H1 (cell line): ENCODE measurements at regions not wholly inside any gene's neighbourhood (a gene's known extent, or its start where the extent isn't known, plus 50 kb on each side); places are given as distances from the start of the nearest gene placed in this dataset.

ENCODE experiments used
- CTCF ChIA-PET: fragments of 300-600 bp; sonication (Branson Sonifier 250); formaldehyde crosslinking; loops from one replicate; lab custom pipeline; 2021; ENCODE audit not compliant: partially characterized antibody; lab: Charles Lee
- POLR2A ChIA-PET: fragments of 300-600 bp; sonication (Branson Sonifier 250); formaldehyde crosslinking; loops from one replicate; lab custom pipeline; 2021; ENCODE audit warnings: inconsistent platforms; ENCODE audit not compliant: partially characterized antibody; lab: Charles Lee
- DNase-seq, 2 experiments: peaks; one replicate each; pipeline versions ENCODE4 v3.0.0 to v3.0.0-alpha.2; 2010 to 2022; ENCODE audit warnings: low spot score in 2 of 2, low read depth in 1 of 2, mixed read lengths in 1 of 2
- FAIRE-seq: peaks from 2 replicates; lab custom pipeline; 2011; peaks lifted over from hg19 to GRCh38; lab: Jason Lieb, UNC
- H2AFZ ChIP-seq: 2 replicates; pipeline ENCODE4 v1.8.1; 2012; ENCODE audit warnings: low read length, inconsistent platforms
- H2AK5ac ChIP-seq: 2 replicates; pipeline ENCODE4 v1.6.1; 2013; ENCODE audit warnings: low read depth, low read length
- H2BK120ac ChIP-seq: replicated peaks from 2 replicates; pipeline ENCODE3; 2013; ENCODE audit warnings: low read depth, low read length, inconsistent platforms
- H2BK12ac ChIP-seq: 2 replicates; pipeline ENCODE4 v1.6.1; 2013; ENCODE audit warnings: low read depth, low read length
- H2BK15ac ChIP-seq: 2 replicates; pipeline ENCODE4 v1.6.1; 2013; ENCODE audit warnings: low read length
- H2BK20ac ChIP-seq: 2 replicates; pipeline ENCODE4 v1.6.1; 2013; ENCODE audit warnings: low read length
- H2BK5ac ChIP-seq: 2 replicates; pipeline ENCODE4 v1.6.1; 2013; ENCODE audit warnings: low read depth, low read length
- H3K14ac ChIP-seq: 2 replicates; pipeline ENCODE4 v1.6.1; 2013; ENCODE audit warnings: inconsistent platforms; ENCODE audit not compliant: insufficient read length
- H3K18ac ChIP-seq: 2 replicates; pipeline ENCODE4 v1.6.1; 2013; ENCODE audit warnings: low read length; ENCODE audit errors: extremely low read depth
- H3K23ac ChIP-seq: 2 replicates; pipeline ENCODE4 v1.6.1; 2013; ENCODE audit warnings: inconsistent platforms; ENCODE audit not compliant: insufficient read length
- H3K23me2 ChIP-seq: 2 replicates; pipeline ENCODE4 v1.6.1; 2013; ENCODE audit warnings: low read depth, low read length
- H3K27ac ChIP-seq: 2 replicates; pipeline ENCODE4 v1.6.1; 2011; ENCODE audit warnings: low read depth, low read length, inconsistent platforms
- H3K27me3 ChIP-seq, 4 experiments: replicated peaks in 1 of 4; 1 replicate in 1 of 4; 2 replicates in 3 of 4; pipeline versions ENCODE4 v1.6.1 to v1.8.1; 2011 to 2013; ENCODE audit warnings: low read length in 3 of 4, mild to moderate bottlenecking in 3 of 4, inconsistent platforms in 2 of 4, mixed read lengths in 2 of 4, moderate library complexity in 1 of 4; ENCODE audit not compliant: control insufficient read depth in 3 of 4, insufficient read depth in 3 of 4; ENCODE audit errors: extremely low read depth in 1 of 4
- H3K36me3 ChIP-seq, 4 experiments: 2 replicates each; pipeline versions ENCODE4 v1.6.1 to v1.8.1; 2011 to 2013; ENCODE audit warnings: mild to moderate bottlenecking in 4 of 4, low read length in 3 of 4, moderate library complexity in 2 of 4, control low read depth in 1 of 4, inconsistent platforms in 1 of 4; ENCODE audit not compliant: insufficient read depth in 4 of 4, control insufficient read depth in 2 of 4
- H3K4ac ChIP-seq: replicated peaks from 2 replicates; pipeline ENCODE3; 2013; ENCODE audit warnings: low read length, low read depth, mixed read lengths, inconsistent platforms; ENCODE audit not compliant: insufficient read length
- H3K4me1 ChIP-seq, 4 experiments: replicated peaks in 1 of 4; 1 replicate in 1 of 4; 2 replicates in 3 of 4; pipeline versions ENCODE4 v1.6.1 to v1.8.1; 2011 to 2013; ENCODE audit warnings: low read length in 3 of 4, inconsistent platforms in 2 of 4, mixed read lengths in 1 of 4; ENCODE audit not compliant: insufficient read depth in 4 of 4, control insufficient read depth in 3 of 4
- H3K4me2 ChIP-seq, 2 experiments: 2 replicates each; pipeline versions ENCODE4 v1.6.1 to v1.8.1; 2011 to 2013; ENCODE audit warnings: low read depth in 2 of 2, low read length in 2 of 2, control low read depth in 1 of 2, inconsistent platforms in 1 of 2, mild to moderate bottlenecking in 1 of 2; ENCODE audit not compliant: insufficient read depth in 1 of 2
- H3K4me3 ChIP-seq, 4 experiments: fragments of 200-600, 300-600 bp in 1 of 4; sonication (generic), shearing (Covaris generic), sonication (Bioruptor Twin) in 1 of 4; 2 replicates each; pipeline versions ENCODE4 v1.5.1 to v1.8.1; 2011 to 2016; ENCODE audit warnings: low read length in 4 of 4, low read depth in 3 of 4, control low read depth in 2 of 4, inconsistent platforms in 2 of 4, mild to moderate bottlenecking in 2 of 4, mixed read lengths in 1 of 4, moderate library complexity in 1 of 4; ENCODE audit not compliant: insufficient read depth in 2 of 4; ENCODE audit errors: extremely low read depth in 1 of 4
- H3K56ac ChIP-seq: replicated peaks from 2 replicates; pipeline ENCODE3; 2013; ENCODE audit warnings: low read depth, mild to moderate bottlenecking, mixed read lengths, low read length, inconsistent platforms; ENCODE audit not compliant: insufficient read length
- H3K79me1 ChIP-seq: 2 replicates; pipeline ENCODE4 v1.6.1; 2013; ENCODE audit warnings: low read depth, low read length, control low read depth
- H3K79me2 ChIP-seq, 2 experiments: 2 replicates each; pipeline versions ENCODE4 v1.6.1 to v1.8.1; 2012 to 2013; ENCODE audit warnings: low read length in 2 of 2, mild to moderate bottlenecking in 2 of 2, inconsistent platforms in 1 of 2; ENCODE audit not compliant: insufficient read depth in 2 of 2, control insufficient read depth in 1 of 2
- H3K9ac ChIP-seq, 4 experiments: replicated peaks in 1 of 4; 1 replicate in 1 of 4; 2 replicates in 3 of 4; pipeline versions ENCODE4 v1.6.1 to v1.8.1; 2011 to 2013; ENCODE audit warnings: low read depth in 3 of 4, low read length in 3 of 4, control low read depth in 2 of 4, mild to moderate bottlenecking in 2 of 4, moderate library complexity in 2 of 4, inconsistent platforms in 1 of 4; ENCODE audit errors: extremely low read depth in 1 of 4
- H3K9me3 ChIP-seq, 2 experiments: 2 replicates each; pipeline versions ENCODE4 v1.6.1 to v1.8.1; 2012 to 2013; ENCODE audit warnings: mild to moderate bottlenecking in 2 of 2, moderate library complexity in 2 of 2, control low read depth in 1 of 2, inconsistent platforms in 1 of 2, low read depth in 1 of 2, low read length in 1 of 2, mixed read lengths in 1 of 2; ENCODE audit not compliant: insufficient read depth in 2 of 2
- H4K20me1 ChIP-seq, 2 experiments: replicated peaks in 1 of 2; 2 replicates each; pipeline versions ENCODE3 to v1.8.1; 2011 to 2013; ENCODE audit warnings: inconsistent platforms in 2 of 2, low read length in 2 of 2, mild to moderate bottlenecking in 1 of 2; ENCODE audit not compliant: insufficient read depth in 2 of 2, control insufficient read depth in 1 of 2
- H4K5ac ChIP-seq: 2 replicates; pipeline ENCODE4 v1.6.1; 2013; ENCODE audit warnings: low read length, low read depth, mixed read lengths, inconsistent platforms; ENCODE audit not compliant: insufficient read length
- H4K8ac ChIP-seq: 2 replicates; pipeline ENCODE4 v1.8.0; 2013; ENCODE audit warnings: mild to moderate bottlenecking, moderate library complexity, low read length, inconsistent platforms; ENCODE audit not compliant: insufficient read depth; ENCODE audit errors: extremely low read depth
- H4K91ac ChIP-seq: replicated peaks from 2 replicates; pipeline ENCODE3; 2013; ENCODE audit warnings: low read length, mixed read lengths, inconsistent platforms; ENCODE audit not compliant: insufficient read length
- BACH1 ChIP-seq: IDR thresholded peaks from 2 replicates; pipeline ENCODE4 v1.6.1; 2012; ENCODE audit warnings: low read length, improper control_type of control experiment
- BRCA1 ChIP-seq: IDR thresholded peaks from 2 replicates; pipeline ENCODE4 v1.6.1; 2012; ENCODE audit warnings: low read depth, low read length, improper control_type of control experiment
- CBX5 ChIP-seq: fragments of 300-800, 300-1000 bp; sonication (generic); IDR thresholded peaks from 2 replicates; pipeline ENCODE4 v1.7.1; 2016; ENCODE audit warnings: antibody characterized with exemption, low read length, low read depth
- CBX8 ChIP-seq: fragments of 300-800, 300-1000 bp; sonication (generic); IDR thresholded peaks from 2 replicates; pipeline ENCODE4 v1.7.1; 2016; ENCODE audit warnings: low read depth, low read length, borderline replicate concordance
- CHD2 ChIP-seq: IDR thresholded peaks from 2 replicates; pipeline ENCODE4 v1.6.1; 2012; ENCODE audit warnings: low read length, improper control_type of control experiment
- EGR1 ChIP-seq: IDR thresholded peaks from 2 replicates; pipeline ENCODE4 v1.6.1; 2011; ENCODE audit warnings: low read depth, low read length, borderline replicate concordance
- GTF2F1 ChIP-seq: IDR thresholded peaks from 2 replicates; pipeline ENCODE4 v1.6.1; 2012; ENCODE audit warnings: low read depth, low read length, improper control_type of control experiment, borderline replicate concordance
- HDAC6 ChIP-seq: IDR thresholded peaks from one replicate; pipeline ENCODE4 v1.7.1; 2012; ENCODE audit warnings: low read depth, mild to moderate bottlenecking, inconsistent platforms, low read length, moderate library complexity
- KDM5A ChIP-seq: fragments of 200-600 bp; IDR thresholded peaks from 2 replicates; pipeline ENCODE4 v1.7.1; 2012; ENCODE audit warnings: mild to moderate bottlenecking, low read length, inconsistent platforms, mixed read lengths
- RBBP5 ChIP-seq: IDR thresholded peaks from 2 replicates; pipeline ENCODE4 v1.7.1; 2012; ENCODE audit warnings: low read depth, mild to moderate bottlenecking, inconsistent platforms, low read length, moderate library complexity, borderline replicate concordance
- SP1 ChIP-seq: IDR thresholded peaks from 2 replicates; pipeline ENCODE4 v1.6.1; 2011; ENCODE audit warnings: low read depth, low read length
- SP2 ChIP-seq: IDR thresholded peaks from 2 replicates; pipeline ENCODE4 v1.6.1; 2012; ENCODE audit warnings: mild to moderate bottlenecking, low read length, inconsistent platforms
- TAF1 ChIP-seq: IDR thresholded peaks from 2 replicates; pipeline ENCODE4 v1.6.1; 2011; ENCODE audit warnings: mild to moderate bottlenecking, low read depth, low read length
- TBP ChIP-seq: IDR thresholded peaks from 2 replicates; pipeline ENCODE4 v1.6.1; 2011; ENCODE audit warnings: low read depth, low read length, improper control_type of control experiment
- TF ChIP-seq, protein P1 (sequence below): IDR thresholded peaks from 2 replicates; pipeline ENCODE4 v1.6.1; 2011; ENCODE audit warnings: low read length, improper control_type of control experiment

DNA sequence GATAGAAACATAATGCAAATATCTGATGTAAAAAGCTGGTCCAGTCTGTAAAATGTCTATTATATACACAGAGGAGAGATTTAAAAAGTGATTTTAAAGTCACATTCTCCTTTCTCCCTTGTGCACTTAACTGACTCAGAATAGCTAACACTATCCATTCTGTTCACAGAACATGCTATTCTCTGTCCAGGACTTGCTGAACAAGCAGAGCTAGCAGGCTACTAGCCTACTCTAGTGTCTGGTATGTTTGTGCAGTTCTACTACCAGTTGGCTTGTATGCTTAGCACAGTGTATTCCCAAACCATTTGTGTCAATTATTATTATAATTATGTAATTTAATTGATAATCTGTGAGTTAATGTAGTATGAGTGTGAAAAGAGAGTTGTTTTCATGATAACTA, 161.7 kb upstream of the NUDT12 start:
- no peak overlapping the region for H3K56ac ChIP-seq
- H2BK5ac ChIP-seq: no peak overlapping the region
- H2BK12ac ChIP-seq: no peak overlapping the region
- FAIRE-seq (no peak), DNase-seq (no peak)
- no peak overlapping the region for H3K9ac ChIP-seq
- H2AFZ ChIP-seq: no peak overlapping the region
- no peak overlapping the region for H2BK15ac ChIP-seq
- H4K8ac ChIP-seq: no peak overlapping the region
- CTCF ChIA-PET: interaction anchor here (0.9 kb wide), 1 partner anchor 13 kb away, joined by 3 read pairs; no protein-coding TSS in a partner anchor
- H3K9me3 ChIP-seq: peaks cover 12 to 17% of the 10 kb centered on the region in 2 experiments
- H3K27me3 ChIP-seq: no peaks in the 10 kb centered on the region
- no peak for TF ChIP-seq CBX8
- no peak for TF ChIP-seq RBBP5
- TF ChIP-seq TBP: no peak
- no peak for TF ChIP-seq SP2
- TF ChIP-seq CBX5: no peak
- no peak for TF ChIP-seq EGR1
- TF ChIP-seq KDM5A: no peak
- no peak for TF ChIP-seq HDAC6
- no peak for TF ChIP-seq CHD2
- no peak for TF ChIP-seq TAF1
- TF ChIP-seq GTF2F1: no peak
- no peak for TF ChIP-seq BACH1
- TF ChIP-seq, protein P1, sequence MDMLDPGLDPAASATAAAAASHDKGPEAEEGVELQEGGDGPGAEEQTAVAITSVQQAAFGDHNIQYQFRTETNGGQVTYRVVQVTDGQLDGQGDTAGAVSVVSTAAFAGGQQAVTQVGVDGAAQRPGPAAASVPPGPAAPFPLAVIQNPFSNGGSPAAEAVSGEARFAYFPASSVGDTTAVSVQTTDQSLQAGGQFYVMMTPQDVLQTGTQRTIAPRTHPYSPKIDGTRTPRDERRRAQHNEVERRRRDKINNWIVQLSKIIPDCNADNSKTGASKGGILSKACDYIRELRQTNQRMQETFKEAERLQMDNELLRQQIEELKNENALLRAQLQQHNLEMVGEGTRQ: no peak
- no peak for TF ChIP-seq BRCA1
- no peak for TF ChIP-seq SP1
- H3K23me2 ChIP-seq: no peaks in the 10 kb centered on the region; the same call in 1 of the 2 replicates
- no peak overlapping the region for H3K4ac ChIP-seq
- H3K27ac ChIP-seq: no peak overlapping the region
- no peak overlapping the region for H3K14ac ChIP-seq
- no peak overlapping the region for H4K5ac ChIP-seq
- no peaks in the 10 kb centered on the region for H3K4me1 ChIP-seq
- H3K79me2 ChIP-seq: no peaks in the 10 kb centered on the region
- no peaks in the 10 kb centered on the region for H3K79me1 ChIP-seq
- H3K23ac ChIP-seq: no peak overlapping the region
- no peak overlapping the region for H2BK120ac ChIP-seq
- H4K91ac ChIP-seq: no peak overlapping the region
- H3K36me3 ChIP-seq: peaks cover 0 to 3% (median 0%) of the 10 kb centered on the region in 4 experiments; a peak in 2 of 8 replicates
- no peak overlapping the region for H2AK5ac ChIP-seq
- no peak overlapping the region for H3K4me3 ChIP-seq
- H4K20me1 ChIP-seq: no peaks in the 10 kb centered on the region
- no peak overlapping the region for H2BK20ac ChIP-seq
- H3K18ac ChIP-seq: no peak overlapping the region
- H3K4me2 ChIP-seq: no peak overlapping the region
- POLR2A ChIA-PET: no interaction called here
